Activated CD4-positive, alpha-beta memory T cell treated with anti-CD3 and anti-CD28 coated beads for 36 hours (primary cell): ENCODE measurements at regions not wholly inside any gene's neighbourhood (a gene's known extent, or its start where the extent isn't known, plus 50 kb on each side); places are given as distances from the start of the nearest gene placed in this dataset.

ENCODE experiments used
- CTCF ChIA-PET: fragments of 350-600 bp; sonication (Branson Sonifier 250); formaldehyde crosslinking; loops from one replicate; lab custom pipeline; 2021; ENCODE audit warnings: antibody characterized with exemption, inconsistent platforms; lab: Charles Lee
- POLR2A ChIA-PET: fragments of 350-600 bp; sonication (Branson Sonifier 250); formaldehyde crosslinking; loops from one replicate; lab custom pipeline; 2021; ENCODE audit warnings: antibody characterized with exemption; lab: Charles Lee
- DNase-seq: peaks from one replicate; pipeline ENCODE4 v3.0.0-alpha.2; 2020
- H3K27ac Mint-ChIP-seq: one replicate; pipeline ENCODE4 v1.8.0; 2021; ENCODE audit warnings: mixed read lengths
- H3K27me3 Mint-ChIP-seq: one replicate; pipeline ENCODE4 v1.8.0; 2021; ENCODE audit warnings: mixed read lengths
- H3K36me3 Mint-ChIP-seq: one replicate; pipeline ENCODE4 v1.8.0; 2021; ENCODE audit warnings: mixed read lengths
- H3K4me1 Mint-ChIP-seq: one replicate; pipeline ENCODE4 v1.8.0; 2021; ENCODE audit warnings: low read depth, mixed read lengths
- H3K4me3 Mint-ChIP-seq: one replicate; pipeline ENCODE4 v1.8.0; 2021; ENCODE audit warnings: mild to moderate bottlenecking, mixed read lengths
- H3K9me3 Mint-ChIP-seq: one replicate; pipeline ENCODE4 v1.8.0; 2021; ENCODE audit warnings: mixed read lengths
- intact Hi-C: fragments of 100-400 bp; cut with micrococcal nuclease; formaldehyde crosslinking; loops from one replicate; pipeline ENCODE4 v1.15.1; 2023

- POLR2A ChIA-PET, result no interaction called here
- H3K4me1 Mint-ChIP-seq, result no peaks in the 10 kb centered on the region
- CTCF ChIA-PET, result no interaction called here
- H3K27ac Mint-ChIP-seq, result no peak overlapping the region
- H3K27me3 Mint-ChIP-seq, result peaks cover 3% of the 10 kb centered on the region
- H3K36me3 Mint-ChIP-seq, result no peaks in the 10 kb centered on the region
- no peak for DNase-seq
- H3K9me3 Mint-ChIP-seq, result no peaks in the 10 kb centered on the region
- H3K4me3 Mint-ChIP-seq, result no peak overlapping the region
- intact Hi-C loops, result no loop called here
Measured at GRCh38 chr1:199753513-199753912, 274.0 kb upstream of the NR5A2 start.

GRCh38 chr1:199756066-199756465 lies 271.4 kb upstream of the NR5A2 start:
- POLR2A ChIA-PET, result no interaction called here
- Mint-ChIP-seq H3K4me3 (no peak overlapping the region), H3K27ac (no peak overlapping the region), H3K4me1 (no peaks in the 10 kb centered on the region), H3K36me3 (no peaks in the 10 kb centered on the region), H3K27me3 (no peaks in the 10 kb centered on the region), H3K9me3 (no peaks in the 10 kb centered on the region)
- CTCF ChIA-PET, result no interaction called here
- intact Hi-C loops, result no loop called here
- DNase-seq, result no peak

GRCh38 chr1:199758626-199759255 lies 268.8 kb upstream of the NR5A2 start:
- intact Hi-C loops, result no loop called here
- H3K9me3 Mint-ChIP-seq, result no peaks in the 10 kb centered on the region
- ChIA-PET POLR2A (no interaction called here), CTCF (no interaction called here)
- no peak for DNase-seq
- H3K27ac Mint-ChIP-seq, result no peak overlapping the region
- H3K27me3 Mint-ChIP-seq, result peaks cover 3% of the 10 kb centered on the region
- no peaks in the 10 kb centered on the region for H3K4me1 Mint-ChIP-seq
- no peaks in the 10 kb centered on the region for H3K36me3 Mint-ChIP-seq
- no peak overlapping the region for H3K4me3 Mint-ChIP-seq

GRCh38 chr1:199759268-199759730 lies 268.2 kb upstream of the NR5A2 start:
- Mint-ChIP-seq H3K27me3 (peaks cover 3% of the 10 kb centered on the region), H3K4me3 (no peak overlapping the region), H3K27ac (no peak overlapping the region), H3K9me3 (no peaks in the 10 kb centered on the region), H3K4me1 (no peaks in the 10 kb centered on the region), H3K36me3 (no peaks in the 10 kb centered on the region)
- POLR2A ChIA-PET, result no interaction called here
- intact Hi-C loops, result no loop called here
- no peak for DNase-seq
- CTCF ChIA-PET, result no interaction called here

- intact Hi-C loops, result no loop called here
- no peaks in the 10 kb centered on the region for H3K4me1 Mint-ChIP-seq
- no peak overlapping the region for H3K27ac Mint-ChIP-seq
- no peak overlapping the region for H3K4me3 Mint-ChIP-seq
- DNase-seq, result no peak
- H3K9me3 Mint-ChIP-seq, result peaks cover 21% of the 10 kb centered on the region
- H3K36me3 Mint-ChIP-seq, result no peaks in the 10 kb centered on the region
- ChIA-PET CTCF (no interaction called here), POLR2A (no interaction called here)
- peaks cover 3% of the 10 kb centered on the region for H3K27me3 Mint-ChIP-seq
Measured at GRCh38 chr1:199762572-199762971, 264.9 kb upstream of the NR5A2 start.

GRCh38 chr1:199766218-199766792 lies 261.2 kb upstream of the NR5A2 start:
- ChIA-PET CTCF (no interaction called here), POLR2A (no interaction called here)
- H3K27me3 Mint-ChIP-seq, result peaks cover 7% of the 10 kb centered on the region
- no peaks in the 10 kb centered on the region for H3K4me1 Mint-ChIP-seq
- H3K4me3 Mint-ChIP-seq, result no peak overlapping the region
- no peaks in the 10 kb centered on the region for H3K36me3 Mint-ChIP-seq
- H3K27ac Mint-ChIP-seq, result no peak overlapping the region
- peaks cover 24% of the 10 kb centered on the region for H3K9me3 Mint-ChIP-seq
- intact Hi-C loops, result no loop called here
- no peak for DNase-seq

GRCh38 chr1:199767700-199768099 lies 259.8 kb upstream of the NR5A2 start:
- POLR2A ChIA-PET, result interaction anchor here (0.6 kb wide), 1 partner anchor 440 kb away, joined by 5 read pairs; no protein-coding TSS in a partner anchor
- peaks cover 4% of the 10 kb centered on the region for H3K27me3 Mint-ChIP-seq
- H3K4me3 Mint-ChIP-seq, result no peak overlapping the region
- no peaks in the 10 kb centered on the region for H3K36me3 Mint-ChIP-seq
- no peak overlapping the region for H3K27ac Mint-ChIP-seq
- CTCF ChIA-PET, result no interaction called here
- intact Hi-C loops, result no loop called here
- H3K9me3 Mint-ChIP-seq, result peaks cover 24% of the 10 kb centered on the region
- H3K4me1 Mint-ChIP-seq, result no peaks in the 10 kb centered on the region
- DNase-seq, result no peak

GRCh38 chr1:199774433-199775089 lies 252.9 kb upstream of the NR5A2 start:
- Mint-ChIP-seq H3K27me3 (peaks cover 6% of the 10 kb centered on the region), H3K4me1 (no peaks in the 10 kb centered on the region), H3K27ac (no peak overlapping the region), H3K4me3 (no peak overlapping the region), H3K9me3 (no peaks in the 10 kb centered on the region), H3K36me3 (no peaks in the 10 kb centered on the region)
- POLR2A ChIA-PET, result no interaction called here
- intact Hi-C loops, result no loop called here
- no peak for DNase-seq
- CTCF ChIA-PET, result no interaction called here

GRCh38 chr1:199776768-199777497 lies 250.6 kb upstream of the NR5A2 start:
- POLR2A ChIA-PET, result no interaction called here
- DNase-seq, result no peak
- CTCF ChIA-PET, result no interaction called here
- intact Hi-C loops, result no loop called here
- Mint-ChIP-seq H3K4me3 (no peak overlapping the region), H3K36me3 (no peaks in the 10 kb centered on the region), H3K4me1 (no peaks in the 10 kb centered on the region), H3K27ac (no peak overlapping the region), H3K9me3 (no peaks in the 10 kb centered on the region), H3K27me3 (peaks cover 3% of the 10 kb centered on the region)

GRCh38 chr1:199778324-199778955 lies 249.1 kb upstream of the NR5A2 start:
- ChIA-PET POLR2A (no interaction called here), CTCF (no interaction called here)
- Mint-ChIP-seq H3K27ac (no peak overlapping the region), H3K4me3 (no peak overlapping the region), H3K36me3 (no peaks in the 10 kb centered on the region), H3K27me3 (peaks cover 4% of the 10 kb centered on the region), H3K4me1 (no peaks in the 10 kb centered on the region), H3K9me3 (no peaks in the 10 kb centered on the region)
- intact Hi-C loops, result no loop called here
- DNase-seq, result no peak

GRCh38 chr1:199780091-199780490 lies 247.4 kb upstream of the NR5A2 start:
- H3K36me3 Mint-ChIP-seq, result no peaks in the 10 kb centered on the region
- no peak for DNase-seq
- ChIA-PET CTCF (interaction anchor here (0.7 kb wide), 1 partner anchor 318 kb away, joined by 3 read pairs; no protein-coding TSS in a partner anchor), POLR2A (no interaction called here)
- peaks cover 1% of the 10 kb centered on the region for H3K27me3 Mint-ChIP-seq
- H3K4me1 Mint-ChIP-seq, result no peaks in the 10 kb centered on the region
- H3K9me3 Mint-ChIP-seq, result no peaks in the 10 kb centered on the region
- intact Hi-C loops, result no loop called here
- no peak overlapping the region for H3K27ac Mint-ChIP-seq
- H3K4me3 Mint-ChIP-seq, result no peak overlapping the region
